Right ventricle myocardium inferior (tissue), 1 donor: ENCODE measurements at regions not wholly inside any gene's neighbourhood (a gene's known extent, or its start where the extent isn't known, plus 50 kb on each side); places are given as distances from the start of the nearest gene placed in this dataset.

Experiments used
- ATAC-seq: fragments of 200-7000 bp; cut with Tn5 transposase; one replicate; pipeline ENCODE4 v1.9.1; 2020; ENCODE audit warnings: mild to moderate bottlenecking, moderate library complexity
- DNase-seq: peaks from one replicate; pipeline ENCODE4 v3.0.0; 2021; ENCODE audit errors: missing footprints
- intact Hi-C: fragments of 100-400 bp; cut with DNase I; formaldehyde crosslinking; loops from one replicate; pipeline ENCODE4 v1.11.0; 2022
- donor health status: DM: no; HTN: yes; CAD: no; lungs with severe emphysema.

DNA sequence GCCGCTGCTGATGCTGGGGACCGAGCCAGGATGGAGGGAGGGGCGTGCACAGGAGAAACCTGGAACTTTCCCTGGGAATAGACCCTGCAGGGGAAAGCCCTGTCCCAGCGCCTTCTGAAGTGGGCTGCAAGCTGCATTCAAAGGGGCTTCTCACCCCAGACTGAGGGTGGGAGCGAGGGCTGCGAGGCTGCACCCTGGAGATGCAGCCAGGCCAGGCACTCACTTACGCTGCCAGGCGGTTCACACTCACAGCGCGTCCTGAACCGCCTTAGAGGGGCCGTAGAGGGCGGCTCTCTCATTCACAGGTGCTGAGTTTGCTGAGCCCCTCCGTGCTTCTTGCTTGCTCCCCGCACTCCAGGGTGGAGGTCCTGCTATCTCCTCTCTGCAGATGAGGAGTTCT lies 208.5 kb upstream of the C14orf180 start:
- ATAC-seq (no peak), DNase-seq (peak; percentile 51)
- intact Hi-C loops: no loop called here

DNA sequence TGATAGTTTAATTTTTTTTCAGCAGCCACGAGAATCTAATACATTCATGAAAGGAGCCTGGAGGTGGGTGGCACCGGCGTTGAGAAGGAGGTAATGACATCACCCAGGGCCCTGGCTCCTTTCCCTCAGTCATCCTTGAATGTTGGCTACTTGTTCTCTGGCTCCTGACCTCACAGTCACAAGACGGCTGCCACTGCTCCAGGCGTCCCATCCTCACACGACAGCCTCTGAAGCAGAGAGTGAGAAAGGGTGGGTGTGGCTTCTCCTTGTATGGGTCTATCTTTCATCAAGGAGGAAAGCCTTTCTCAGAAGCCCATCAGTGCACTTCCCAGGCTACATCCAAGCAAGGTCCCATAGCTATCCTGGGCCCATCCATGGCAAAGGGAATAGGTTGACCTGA lies 207.6 kb upstream of the C14orf180 start:
- no peak for ATAC-seq
- DNase-seq: no peak
- intact Hi-C loops: no loop called here

DNA sequence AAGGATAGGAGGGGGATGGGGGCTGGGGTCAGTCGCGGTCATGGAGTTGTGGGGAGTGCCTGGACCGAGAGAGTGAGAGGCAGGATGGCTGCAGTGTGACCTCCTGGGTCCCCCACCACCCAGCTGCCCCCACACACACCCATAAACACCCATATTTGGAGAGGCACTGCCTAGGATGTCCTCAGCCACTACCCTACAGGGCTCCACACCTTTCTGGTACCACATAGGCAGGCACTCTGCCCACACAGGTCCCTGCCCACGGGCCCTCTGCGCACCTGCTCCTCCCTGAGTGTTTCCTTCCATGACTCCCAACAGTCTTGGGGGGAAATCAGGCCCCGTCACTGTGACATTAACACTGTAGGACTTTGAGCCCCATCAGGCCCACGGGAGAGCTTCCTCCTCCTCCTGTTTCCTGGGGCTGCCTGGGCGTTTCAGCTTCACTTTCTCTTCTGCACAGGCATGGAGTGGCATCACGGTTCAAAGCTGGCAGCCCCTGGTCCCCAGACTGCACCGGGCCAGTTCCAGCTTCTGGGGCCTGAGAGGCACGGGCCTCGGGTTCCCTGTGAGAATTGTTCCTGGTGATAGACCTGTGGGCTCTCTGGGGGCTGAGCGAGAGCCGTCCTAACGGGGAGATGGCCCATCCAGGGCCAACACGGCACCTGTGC lies 207.0 kb upstream of the C14orf180 start:
- ATAC-seq (no peak), DNase-seq (peak; percentile 40)
- intact Hi-C loops: no loop called here

DNA sequence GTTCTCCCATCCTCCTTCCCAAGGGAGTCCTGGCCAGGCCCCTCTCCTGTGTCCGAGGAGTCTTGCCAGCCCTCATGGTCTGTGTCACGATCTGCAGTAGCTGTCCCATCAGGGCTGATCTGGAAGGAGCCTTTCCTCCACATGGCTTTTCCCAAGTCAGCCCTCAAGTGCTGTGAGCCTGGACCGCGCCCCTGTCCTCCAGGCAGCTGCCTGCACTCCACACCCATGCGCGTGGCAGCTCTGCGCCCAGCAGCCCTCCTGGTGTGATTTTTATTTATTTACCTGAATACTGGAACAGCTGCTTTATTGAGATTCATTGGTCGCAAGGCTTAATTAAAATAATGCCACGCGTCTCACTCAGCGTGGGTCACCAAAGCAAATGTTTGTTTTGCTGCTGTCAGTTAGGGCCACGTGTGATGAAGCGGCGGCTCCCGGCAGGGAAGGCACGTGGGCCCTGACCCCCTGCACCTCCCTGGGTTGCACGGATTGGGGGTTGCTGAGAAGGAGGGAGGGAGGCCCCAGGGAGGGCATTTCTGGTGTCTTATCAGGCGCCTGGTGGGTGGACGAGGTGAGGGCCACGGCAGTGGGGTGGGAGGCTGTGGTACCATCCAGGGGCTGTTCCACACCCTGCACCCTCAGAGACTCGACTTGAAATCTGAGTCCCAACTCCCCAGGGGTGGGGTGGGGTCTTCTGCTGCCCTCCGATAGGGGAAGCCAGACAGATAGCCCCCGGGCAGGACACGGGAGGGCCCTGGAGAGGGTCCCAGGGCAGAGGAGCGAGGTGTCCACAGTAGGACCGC lies 206.3 kb upstream of the C14orf180 start:
- DNase-seq: no peak
- ATAC-seq: no peak
- intact Hi-C loops: no loop called here

DNA sequence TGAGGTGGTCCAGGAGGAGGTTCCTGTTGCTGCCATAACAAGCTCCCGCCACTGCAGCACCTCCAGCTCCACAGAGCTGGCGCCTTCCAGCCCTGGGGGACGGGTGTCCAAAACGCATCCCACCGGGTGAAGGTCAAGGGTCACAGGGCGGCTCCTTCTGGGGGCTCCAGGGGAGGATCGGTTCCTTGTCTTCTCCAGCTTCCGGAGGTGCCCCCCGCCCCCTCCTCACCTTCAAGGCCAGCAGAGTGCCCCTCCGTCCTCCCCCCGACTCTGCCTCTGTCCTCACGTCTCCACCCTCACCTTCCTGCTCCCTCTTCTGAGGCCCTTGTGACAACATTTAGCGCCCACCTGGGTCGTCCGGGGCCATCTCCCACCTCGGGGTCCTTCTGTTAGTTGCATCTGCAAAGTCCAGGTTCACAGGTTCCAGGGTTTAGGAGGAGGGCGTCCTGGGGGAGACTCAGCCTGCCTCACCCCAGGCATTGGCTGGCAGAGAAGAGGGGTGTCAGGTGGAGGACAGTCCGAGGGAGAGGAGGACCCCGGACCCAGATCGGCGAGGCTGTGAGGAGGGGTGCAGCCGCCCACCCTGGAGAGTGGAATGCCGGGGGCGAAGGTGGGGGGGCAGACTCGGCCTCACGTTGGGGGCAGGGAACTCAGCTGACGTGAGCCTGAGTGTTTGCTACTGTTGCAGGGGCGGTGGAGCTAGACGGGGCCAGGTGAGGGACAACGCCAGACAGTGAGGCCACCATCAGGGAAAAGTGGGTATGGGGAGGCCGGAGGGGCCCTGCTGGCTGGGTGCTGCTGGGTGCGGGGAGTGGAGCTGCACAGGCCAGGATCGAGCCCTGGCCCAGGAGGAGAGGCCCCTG lies 205.5 kb upstream of the C14orf180 start:
- intact Hi-C loops: no loop called here
- ATAC-seq (no peak), DNase-seq (peak; percentile 58)

DNA sequence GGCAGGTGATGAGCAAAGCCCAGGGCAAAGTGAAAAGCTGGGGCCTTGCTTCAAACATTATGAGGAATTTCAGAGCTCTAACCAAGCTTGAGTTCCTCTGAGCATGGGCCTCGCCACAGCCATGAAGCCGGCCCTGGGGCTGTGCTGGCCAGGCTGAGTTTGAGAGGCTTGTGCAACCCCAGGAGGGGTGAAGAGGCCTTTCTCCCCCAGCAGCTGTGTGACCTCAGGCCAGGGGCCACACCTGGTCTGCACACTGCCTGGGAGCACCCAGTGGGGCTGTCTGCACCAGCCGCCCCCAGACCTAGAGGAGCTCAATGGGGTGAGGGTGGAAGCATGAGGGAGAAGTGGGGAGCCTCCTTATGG lies 204.9 kb upstream of the C14orf180 start:
- DNase-seq (peak; percentile 58), ATAC-seq (no peak)
- intact Hi-C loops: no loop called here

DNA sequence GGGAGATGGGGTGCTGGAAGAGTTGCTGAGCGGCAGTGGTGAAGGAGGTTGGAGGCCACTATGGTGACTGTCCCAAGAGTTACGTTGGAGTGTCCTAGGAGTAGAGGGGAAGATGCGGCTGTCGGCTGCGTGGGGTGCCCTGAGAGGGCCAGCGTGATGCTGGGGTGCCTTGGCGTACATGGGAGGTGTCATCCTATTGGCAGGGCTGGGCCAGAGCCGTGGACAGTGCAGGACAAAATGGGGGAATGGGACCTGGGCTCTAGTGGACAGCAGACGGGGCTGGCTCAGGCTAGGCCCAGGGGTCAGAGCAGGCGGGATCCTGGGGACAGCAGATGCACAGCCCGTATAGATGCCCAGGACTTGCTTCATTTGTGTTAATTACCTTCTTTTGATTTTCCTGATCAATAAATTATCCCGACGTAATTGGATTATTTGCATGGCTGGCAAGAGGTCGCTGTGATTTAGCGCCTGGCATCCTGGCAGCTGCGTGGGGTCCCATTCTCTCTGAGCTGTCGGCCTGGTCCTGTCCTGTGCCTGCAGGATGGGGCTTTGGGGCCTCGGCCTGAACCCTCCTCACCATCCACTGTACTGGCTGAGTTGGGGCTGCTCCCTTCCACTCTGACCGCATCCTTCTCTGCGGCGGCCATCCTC lies 203.9 kb upstream of the C14orf180 start:
- DNase-seq (peak; percentile 60), ATAC-seq (no peak)
- intact Hi-C loops: no loop called here

DNA sequence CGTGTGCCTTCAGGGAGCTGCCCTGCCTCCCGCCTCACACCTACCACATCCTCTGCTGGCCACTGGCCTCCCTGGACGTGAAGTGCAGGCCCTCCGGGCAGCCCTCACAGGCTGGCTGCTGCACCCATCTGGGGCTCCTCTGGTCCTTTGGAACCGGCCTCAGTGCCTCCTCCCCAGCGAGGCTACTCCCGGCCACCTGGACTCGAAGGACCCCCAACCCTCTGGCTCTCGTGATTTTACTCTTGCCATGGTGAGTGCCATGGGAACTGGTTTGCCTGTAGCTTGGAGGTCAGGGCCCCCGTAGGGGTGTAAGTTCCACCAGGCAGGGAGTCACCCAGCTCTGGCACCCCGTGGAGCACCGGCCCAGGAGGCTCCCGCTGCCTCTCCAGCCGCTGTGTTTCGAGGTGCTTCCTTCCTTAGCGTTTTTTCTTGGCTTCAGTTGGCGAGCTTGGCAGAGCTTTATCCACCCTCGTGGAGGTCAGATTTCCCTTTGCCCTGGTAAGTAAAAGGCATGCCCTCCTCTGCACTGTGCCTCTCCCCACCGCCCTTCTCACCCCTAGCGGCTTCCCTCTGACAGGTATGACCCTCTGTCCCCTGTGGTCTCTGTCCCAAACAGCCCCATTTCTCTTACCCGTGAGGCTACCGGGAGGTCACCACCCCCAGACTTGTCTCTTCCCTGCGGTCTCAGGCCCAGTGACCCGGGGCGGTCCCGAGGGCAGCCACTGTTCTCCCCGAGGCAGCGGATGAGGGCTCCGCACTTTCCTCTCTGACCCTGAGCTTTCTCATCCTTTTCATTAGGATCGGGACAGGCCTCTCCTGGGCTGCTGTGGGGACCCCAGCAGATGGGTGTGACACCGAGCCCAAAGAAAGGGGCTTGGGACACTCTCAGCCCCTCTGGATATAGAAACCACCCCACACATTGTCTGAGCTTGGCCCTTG lies 203.1 kb upstream of the C14orf180 start:
- intact Hi-C loops: no loop called here
- DNase-seq (no peak), ATAC-seq (no peak)

DNA sequence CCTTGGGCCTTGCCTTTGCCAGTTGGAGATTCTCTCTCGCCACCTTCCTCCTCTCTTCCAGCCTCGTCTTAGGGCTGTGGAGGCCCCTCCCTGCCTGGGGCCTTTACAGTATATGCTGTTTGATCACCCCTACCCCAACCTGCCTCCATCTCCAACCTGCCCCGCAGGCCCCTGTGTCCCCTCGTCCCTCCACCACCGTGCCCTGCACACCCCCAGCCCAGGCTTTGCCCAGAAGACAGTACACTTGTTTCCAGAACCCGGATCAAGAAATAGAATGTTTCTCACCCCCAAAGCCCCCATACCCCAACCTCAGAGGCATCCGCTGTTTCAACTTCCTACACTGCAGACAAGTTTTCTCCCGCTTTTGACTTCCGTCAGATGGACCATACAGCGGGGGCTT lies 202.3 kb upstream of the C14orf180 start:
- ATAC-seq (no peak), DNase-seq (peak; percentile 39)
- intact Hi-C loops: no loop called here

DNA sequence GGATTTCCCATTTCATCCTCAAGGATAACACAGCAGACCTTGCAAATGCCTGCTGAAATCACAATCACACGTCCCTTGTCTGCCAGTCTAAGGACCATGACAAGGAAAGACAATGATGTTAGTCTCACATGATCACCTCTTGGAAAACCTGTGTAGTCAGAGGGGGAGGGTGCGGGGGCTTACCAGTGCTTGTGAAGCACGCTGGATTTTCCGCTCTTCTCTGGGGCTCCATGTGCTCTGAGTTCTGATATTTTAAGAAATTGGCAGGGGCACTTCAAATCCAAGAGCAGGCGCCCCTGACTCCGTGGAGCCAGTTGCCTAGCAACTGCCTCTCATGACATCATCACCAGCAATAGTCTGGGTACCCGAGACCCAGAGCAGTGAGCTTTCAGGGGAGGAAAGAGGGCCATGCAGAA lies 200.9 kb upstream of the C14orf180 start:
- no peak for DNase-seq
- intact Hi-C loops: no loop called here

DNA sequence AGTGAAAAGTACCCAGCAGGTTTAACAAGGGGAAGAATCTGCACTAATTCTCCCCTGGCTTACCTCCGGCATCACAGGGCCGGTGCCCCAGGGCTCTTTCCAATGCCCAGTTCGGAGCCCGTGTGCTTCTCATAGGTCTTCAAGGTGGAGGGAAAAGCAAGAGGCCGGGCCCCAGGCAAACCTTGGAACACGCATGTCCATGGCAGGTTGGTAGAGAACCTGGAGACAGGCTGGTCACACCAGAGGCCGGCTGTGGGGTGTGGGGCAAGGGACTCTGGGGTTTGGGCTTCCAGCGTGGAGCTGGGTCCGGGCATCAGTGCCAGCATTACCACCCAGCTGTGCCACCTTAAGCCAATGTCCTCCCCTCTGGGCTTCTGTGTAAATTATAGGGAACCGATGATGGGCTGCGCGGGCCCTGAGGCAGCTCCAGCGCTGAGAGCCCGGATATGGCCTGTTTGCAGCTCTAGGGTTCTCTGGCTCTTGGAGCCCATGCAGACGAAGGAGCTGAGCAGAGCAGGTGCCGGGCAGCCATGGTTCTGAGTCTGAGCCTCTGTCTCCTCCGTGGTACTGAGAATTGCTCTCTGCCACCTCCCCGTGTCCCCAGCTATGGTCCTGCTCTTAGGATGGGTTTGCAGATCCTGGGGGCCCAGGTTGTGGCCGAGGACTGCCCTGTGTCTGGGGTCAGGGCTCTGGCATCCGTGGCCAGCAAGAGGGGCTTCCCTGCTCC lies 197.0 kb upstream of the C14orf180 start:
- DNase-seq (peak; percentile 60), ATAC-seq (no peak)
- intact Hi-C loops: no loop called here

More for the DNA sequence above, 200.9 kb upstream of the C14orf180 start:
- ATAC-seq: no peak

DNA sequence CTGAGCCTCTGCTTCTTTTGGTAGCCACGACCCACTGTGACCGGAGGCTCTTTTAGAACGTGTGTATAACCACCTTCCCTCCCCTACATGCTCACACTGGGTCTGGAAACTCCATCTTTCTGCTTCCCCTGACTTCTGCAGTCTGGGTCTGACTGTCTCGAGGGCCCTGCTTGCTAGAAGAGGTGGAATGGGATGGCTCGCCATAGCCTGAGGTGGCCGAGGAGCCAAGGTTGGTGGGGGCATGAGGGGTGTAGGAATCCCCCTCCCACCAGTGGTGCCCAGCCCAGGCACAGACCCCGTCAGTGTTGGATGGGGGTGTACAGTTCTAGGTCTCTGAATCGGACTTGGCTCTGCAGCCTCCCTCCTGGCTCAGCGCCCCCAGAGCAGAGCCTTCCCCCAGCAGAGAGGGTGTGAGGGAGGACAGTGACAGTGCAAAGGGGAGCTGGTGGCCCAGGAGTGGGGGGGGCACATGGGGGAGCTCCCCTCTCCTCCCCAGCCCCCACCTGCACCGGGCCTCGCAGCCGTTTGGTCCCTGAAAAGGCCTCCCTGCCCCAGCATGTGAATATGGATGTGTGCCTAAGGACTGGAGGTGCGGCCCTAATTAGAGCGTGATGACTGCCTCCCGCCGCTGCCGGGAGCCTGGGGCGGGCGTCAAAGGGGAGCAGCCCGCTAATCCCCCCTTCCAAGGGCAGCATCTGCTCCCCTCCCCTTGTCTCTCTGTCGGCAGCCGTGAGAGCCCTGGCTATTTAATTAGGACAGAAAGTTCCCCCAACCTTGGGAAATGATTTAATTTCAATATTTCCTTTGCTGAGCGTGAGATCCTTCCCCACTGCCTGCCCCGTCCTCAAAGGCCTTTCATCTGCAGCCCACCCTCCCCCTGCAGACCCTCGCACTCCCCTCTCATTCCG lies 196.2 kb upstream of the C14orf180 start:
- ATAC-seq: no peak
- intact Hi-C loops: no loop called here
- DNase-seq: peak; percentile 47

DNA sequence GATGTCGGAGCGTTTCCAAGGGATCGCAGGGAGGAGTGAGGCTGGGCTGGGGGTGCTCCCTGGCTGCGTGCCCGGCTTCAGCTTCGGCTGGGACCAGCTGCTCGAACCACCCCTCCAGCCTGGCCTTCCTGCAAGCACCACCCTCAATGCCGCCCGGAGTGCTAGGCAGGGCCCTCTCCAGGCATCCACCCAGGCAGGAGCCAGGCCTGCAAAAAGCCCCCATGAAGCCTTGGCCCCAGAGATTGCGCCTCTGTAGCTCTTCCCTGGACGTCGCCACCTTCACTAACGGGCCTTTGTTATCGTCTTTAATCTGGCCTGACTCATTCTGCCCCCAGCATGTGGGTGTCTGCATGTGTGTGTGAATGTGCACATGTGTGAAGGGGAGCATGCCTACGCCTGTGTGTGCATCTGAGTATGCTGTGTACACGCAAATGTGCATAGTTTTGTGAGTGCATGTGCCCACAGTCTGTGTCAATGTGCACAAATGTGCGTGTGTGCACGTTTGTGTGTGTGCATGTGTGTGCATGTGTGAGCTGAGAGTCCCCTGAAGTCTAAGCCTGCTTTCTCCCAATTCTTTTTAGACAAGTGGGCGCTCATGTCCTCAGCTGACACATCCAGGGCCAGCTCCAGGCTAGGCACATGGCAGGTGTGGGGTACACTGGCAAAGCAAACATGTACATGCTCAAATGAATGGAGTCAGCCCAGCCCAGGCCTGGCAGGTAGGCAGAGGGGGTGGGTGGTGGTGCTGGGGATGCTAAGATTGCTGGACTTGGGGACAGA lies 195.4 kb upstream of the C14orf180 start:
- intact Hi-C loops: no loop called here
- peak; percentile 34 for DNase-seq
- no peak for ATAC-seq

DNA sequence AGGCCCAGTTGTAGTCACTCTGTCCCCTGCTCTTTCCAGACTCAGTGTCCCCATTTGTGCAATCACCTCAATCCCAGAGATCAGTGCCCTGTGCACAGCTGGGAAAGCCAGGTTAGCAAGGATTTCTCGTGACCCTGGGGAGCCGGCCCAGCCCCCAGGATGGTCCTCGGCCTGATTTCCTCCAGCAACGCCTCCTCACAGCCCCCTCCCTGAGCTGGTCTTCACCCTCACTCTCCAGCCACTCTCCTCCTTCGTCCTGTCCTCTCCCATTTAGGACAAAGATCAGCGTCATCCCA lies 194.8 kb upstream of the C14orf180 start:
- DNase-seq: no peak
- no peak for ATAC-seq
- intact Hi-C loops: no loop called here

DNA sequence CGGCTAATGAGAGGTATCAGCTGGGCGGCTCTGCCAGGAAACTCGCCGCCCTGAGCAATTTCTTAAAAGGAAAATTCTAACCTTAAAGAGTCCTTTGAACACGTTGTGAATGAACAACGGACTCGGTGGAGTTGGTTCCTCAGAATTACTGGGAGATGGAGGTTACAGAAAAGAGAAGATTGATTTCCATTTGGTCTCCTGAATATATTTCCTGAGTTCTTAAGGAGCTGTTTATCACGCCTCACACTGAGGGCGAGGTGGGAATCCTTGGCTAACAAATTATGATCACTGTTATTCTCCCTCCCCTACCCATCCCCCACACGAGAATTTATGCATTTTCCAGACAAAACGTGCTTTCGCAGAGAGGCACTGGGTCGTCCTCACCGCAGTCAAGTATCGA lies 194.5 kb upstream of the C14orf180 start:
- intact Hi-C loops: no loop called here
- DNase-seq (no peak), ATAC-seq (no peak)

DNA sequence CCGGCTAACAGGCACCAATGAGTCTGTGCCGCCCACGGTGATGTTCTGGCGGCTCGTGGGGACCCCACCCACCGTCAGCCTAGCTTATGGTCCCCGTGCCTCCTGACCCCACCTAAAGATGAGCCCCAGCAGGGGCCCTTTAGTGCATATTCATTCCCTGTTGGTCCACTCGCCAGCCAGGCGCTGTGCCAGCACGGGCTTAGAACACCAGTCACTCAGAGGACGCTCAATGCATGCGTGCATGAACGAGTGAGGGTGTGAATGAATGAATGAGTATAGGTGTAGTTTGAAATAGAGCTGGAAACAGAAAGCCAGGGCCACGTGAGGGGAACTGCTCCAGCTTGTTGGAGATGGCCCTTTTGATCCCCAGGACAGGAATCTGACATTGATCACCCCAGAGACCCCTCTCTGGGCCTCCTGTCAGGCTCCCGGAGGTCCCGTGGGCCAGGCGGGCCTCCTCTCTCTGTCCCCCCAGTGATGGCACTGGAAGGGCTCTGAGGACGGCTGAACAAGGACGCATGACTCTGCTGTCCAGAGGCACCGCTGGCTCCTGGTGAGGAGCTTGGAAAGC lies 193.9 kb upstream of the C14orf180 start:
- DNase-seq: peak; percentile 63

More for the DNA sequence above, 193.9 kb upstream of the C14orf180 start:
- no peak for ATAC-seq
- intact Hi-C loops: no loop called here
